GM18867 (cell line): ENCODE measurements at regions not wholly inside any gene's neighbourhood (a gene's known extent, or its start where the extent isn't known, plus 50 kb on each side); places are given as distances from the start of the nearest gene placed in this dataset.
A peak's percentile ranks its signal among the peaks of the same experiment; 100 is the strongest.

Experiments used
- ATAC-seq: cut with Tn5 transposase; IDR thresholded peaks from one replicate; pipeline ENCODE4 v1.9.1; 2021; ENCODE audit warnings: mild to moderate bottlenecking, moderate library complexity; ENCODE audit not compliant: unreplicated experiment

DNA sequence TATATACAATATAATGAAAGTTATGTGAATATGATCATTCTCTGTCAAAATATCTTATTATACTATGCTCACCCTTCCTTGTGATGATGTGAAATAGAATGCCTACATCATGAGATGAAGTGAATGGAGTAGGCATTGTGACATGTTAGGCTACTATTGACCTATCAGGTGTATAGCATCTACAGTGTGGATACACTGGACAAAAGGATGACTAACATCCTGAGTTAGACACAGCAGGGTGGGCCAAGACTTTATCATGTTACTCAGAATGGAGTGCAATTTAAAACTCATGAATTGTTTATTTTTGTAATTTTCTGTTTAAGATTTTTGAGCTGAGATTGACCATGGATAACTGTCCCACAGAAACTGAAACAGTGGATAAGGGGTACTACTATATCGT lies 53.4 kb upstream of the NAV3 start:
- no peak for ATAC-seq

DNA sequence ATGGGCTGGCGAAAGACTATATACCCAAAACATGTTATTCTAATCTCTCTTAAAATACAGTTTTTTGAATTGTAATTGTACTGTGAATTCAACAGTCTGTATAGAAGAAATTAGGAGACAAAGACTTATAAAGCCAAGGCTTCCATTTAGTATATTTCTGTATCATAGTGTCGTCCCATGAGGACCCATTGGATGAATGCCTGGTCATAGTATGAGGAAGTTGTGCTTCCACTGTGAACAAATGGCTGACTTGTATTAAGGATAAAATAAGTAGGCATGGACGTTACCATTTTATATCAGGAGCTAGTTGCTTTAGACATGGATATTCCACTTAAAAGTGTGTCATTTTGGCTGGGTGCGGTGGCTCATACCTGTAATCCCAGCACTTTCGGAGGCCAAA lies 55.9 kb upstream of the NAV3 start:
- no peak for ATAC-seq

DNA sequence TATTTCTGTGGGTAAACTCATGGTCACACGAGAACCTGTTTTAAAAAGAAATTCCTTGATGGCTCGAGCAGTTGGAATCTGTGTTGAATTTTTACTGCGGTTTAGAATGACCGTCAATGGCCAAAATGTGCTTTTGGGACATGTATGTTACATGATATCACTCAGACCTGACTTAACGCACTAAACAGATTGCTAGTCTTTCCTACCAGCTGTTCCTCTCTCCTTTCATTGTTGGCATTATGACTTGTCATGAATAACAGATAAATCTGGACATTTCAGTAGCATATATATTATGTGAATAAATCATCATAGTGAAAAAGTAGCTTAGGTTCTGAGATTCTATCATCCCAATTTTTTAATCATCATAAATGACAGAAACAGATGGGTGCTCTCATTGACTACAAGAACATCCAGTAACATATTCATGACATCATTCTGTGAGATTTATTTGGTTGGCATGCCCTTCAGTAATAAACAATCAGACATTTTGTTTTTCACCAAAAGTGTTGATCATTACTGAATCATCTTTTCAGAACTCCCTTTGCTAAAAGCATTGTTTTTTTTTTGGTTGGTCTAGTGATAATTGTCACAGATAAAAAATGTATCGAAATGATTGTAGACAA lies 57.9 kb upstream of the NAV3 start:
- ATAC-seq: no peak

DNA sequence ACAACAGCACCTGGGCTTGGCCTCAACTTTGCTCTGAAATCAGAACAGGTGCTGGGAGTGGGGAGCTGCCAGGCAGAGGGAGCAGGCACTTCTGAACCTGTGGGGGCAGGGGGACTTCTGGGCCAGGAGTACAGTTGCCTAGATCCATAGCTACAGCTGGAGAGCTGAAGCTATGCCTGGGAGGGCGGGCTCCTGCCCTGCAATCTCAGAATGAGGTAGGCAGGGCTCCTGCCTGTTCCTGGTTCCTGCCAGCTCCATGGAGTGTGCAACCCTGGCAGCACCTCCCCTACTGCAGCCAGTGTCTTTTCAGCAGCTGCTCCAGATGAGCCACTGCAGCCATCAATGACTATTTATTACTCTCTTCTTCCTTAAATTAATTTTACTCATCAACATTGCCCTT lies 62.1 kb upstream of the NAV3 start:
- ATAC-seq: no peak

DNA sequence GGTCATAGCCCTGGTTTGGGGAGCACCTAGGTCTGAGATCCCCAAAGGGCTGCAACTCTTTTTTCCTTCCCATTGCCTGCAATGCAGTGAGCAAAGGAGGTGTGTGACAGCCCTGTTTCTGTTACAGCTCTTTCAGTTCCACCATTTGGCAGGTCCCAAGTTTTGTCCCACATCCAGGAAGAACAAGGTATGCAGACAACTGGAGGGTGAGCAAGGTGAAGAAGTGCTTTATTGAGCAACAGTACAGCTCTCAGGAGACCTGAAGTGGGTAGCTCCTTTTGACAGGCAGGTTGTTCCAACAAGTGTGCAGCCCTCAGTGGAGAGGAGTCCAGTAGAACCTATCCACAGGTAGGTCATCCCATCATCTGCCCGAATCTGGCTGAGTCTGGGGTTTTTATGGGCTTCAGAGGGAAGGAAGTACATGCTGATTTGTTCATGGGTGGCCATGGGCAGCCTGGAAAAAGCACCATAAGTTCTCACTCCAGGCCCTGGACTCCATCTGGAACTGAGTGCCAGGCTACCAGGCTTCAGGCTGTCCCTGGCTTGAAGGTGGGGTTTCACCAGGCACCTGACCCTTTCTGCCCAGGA lies 62.8 kb upstream of the NAV3 start:
- ATAC-seq: no peak

DNA sequence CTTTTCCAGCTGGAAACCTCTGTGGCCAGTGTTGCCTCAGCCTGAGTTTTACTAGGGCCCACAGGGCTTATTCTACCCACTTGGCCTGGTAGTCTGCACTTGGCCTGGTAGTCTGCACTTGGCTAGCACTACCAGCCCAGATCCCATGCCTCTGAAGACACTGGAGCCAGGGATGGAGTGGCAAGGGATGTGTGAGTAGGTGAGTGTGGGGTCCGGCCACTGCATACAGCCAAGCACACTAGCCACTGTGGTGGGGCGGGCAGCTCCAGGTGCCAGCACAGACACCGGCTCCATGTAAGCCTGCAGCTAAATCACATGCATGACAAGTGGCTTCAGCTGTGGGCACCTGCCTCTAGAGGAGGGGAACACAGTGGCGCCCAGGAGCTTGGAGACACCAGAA lies 63.4 kb upstream of the NAV3 start:
- ATAC-seq: no peak

DNA sequence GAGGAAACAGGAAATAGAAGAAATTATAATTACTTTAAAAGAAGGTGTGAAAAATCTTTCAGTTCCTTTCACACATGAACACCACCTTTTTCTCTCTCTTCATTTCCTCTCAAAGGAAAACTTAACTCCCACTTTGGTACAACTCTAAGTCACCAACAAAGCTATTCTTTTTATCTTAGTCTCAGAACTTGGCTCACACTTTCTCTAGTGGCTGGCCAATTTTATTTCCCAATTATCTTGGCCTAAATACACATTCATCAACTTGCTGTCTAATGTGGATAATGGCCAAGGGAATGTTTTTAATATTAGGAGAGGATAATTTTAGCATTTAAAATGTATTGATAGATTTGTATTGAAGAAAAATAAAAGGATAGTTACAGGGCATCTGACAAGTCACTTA lies 64.5 kb upstream of the NAV3 start:
- ATAC-seq: no peak

DNA sequence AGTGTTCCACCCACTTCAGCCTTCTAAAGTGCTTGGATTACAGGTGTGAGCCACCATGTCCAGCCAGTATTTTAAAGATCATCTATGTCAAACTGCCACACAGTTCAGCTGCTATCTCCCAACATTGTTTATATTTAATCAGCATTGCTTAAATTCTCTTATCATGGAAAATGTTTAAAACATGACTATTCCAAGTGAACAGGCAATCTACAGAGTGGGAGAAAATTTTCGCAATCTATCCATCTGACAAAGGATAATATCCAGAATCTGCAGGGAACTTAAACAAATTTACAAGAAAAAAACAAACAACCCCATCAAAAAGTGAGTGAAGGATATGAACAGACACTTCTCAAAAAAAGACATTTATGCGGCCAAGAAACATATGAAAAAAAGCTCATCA lies 69.4 kb upstream of the NAV3 start:
- no peak for ATAC-seq

DNA sequence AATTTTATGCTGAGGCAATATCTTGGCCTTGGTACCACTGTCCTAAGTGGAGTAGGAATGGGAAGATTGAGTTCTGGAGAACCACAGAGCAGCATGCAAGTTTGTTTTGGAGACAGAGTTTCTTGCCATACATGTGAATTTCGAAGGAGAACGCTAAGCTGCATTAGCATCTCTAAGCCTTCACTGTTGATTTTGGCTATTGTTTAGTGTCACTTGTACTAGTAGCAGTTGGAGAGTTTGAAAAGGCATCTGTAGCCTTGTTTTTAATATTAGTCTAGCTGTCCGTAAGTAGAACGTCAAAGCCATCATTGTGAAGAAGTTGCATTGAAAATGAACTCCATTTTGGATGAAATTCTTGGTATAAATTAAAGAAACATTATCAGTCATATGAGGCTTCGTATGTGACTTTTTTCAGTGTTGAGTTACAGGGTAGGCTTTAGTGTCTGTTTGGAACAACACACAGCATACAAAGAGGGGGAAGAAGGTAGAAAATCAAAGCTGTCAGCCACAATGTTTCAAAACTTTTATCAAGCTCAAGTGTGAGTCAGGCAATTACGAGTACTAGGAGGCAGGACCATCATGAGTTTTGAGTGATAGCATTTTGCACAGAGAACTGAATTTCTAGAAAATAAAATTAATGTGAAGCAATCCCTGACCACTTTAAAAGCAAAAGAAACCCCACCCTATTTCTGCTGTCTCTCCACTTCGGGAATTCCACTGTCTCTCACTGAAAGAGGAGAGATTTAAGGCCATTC lies 70.2 kb upstream of the NAV3 start:
- no peak for ATAC-seq

DNA sequence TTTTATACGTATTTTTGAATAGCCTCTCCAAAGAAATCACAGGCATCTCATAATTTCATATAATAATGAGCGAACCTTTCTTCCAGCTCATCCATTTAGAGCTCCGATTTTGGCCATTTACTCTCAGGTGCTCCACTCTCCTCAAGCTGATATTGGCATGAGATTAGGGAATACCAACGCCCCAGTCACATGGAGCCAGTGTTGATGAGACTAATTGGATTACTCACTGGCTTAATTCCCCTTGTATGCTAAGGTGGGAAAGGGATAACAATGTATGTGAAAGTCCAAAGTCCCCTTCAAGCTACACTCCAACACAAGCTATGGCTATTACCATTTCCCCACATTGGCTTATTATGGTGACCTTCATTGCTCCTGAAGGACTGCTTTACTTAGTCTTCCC lies 76.6 kb upstream of the NAV3 start:
- ATAC-seq: no peak

DNA sequence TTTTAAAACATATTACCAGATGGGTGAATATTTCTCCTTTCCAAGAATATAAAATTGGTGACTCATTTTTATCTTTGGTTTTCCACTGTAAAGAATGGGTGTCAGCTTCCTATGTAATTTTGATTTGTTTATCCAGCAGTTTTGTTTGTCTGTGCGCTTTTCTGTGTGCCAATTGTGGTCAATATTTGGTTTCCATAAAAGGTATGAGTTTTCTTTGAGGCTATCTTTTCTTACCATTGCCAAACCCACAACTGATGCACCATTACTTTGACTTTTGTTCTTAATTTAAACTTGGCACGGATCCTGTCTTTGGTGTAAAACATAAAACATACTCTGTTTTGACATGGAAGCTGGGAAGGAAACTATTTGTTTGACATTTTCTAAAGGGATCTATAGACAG lies 78.8 kb upstream of the NAV3 start:
- no peak for ATAC-seq

DNA sequence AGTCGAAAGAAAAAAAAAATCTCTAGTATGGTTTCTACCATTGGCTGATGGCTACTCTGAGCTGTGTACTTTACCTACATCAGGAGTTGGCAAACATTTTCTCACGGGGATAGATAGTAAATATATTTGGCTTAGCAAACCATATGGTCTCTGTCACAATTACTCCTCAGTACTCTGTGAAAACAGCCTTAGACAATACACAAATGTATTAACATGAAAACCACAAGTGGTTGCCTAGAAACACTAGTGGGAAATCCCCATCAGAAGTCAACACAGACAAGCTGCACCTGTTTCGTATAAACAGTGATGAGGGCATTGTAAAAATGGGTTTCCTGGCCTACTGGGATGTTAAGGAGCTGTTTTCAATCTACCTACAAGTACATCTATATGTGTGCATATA lies 84.6 kb upstream of the NAV3 start:
- ATAC-seq: peak; percentile 100

DNA sequence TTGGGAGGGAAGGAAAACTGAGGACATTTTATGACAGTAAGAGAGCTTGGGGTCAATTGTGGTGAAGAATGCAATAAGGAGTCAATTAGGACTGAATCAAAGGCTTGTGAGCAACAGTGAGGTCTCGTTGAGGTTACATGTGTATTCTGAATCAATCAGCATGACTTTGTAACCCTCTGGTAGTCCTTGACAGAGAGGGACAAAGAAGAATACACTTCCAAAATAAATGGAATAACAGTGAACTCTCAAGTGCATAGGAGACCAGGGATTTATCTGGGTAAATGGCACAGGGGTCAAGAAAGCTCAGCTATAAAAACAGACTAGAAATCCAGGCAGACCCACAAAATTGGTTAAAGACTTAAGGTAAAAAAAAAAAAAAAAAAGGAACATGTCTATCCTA lies 85.1 kb upstream of the NAV3 start:
- ATAC-seq: no peak

DNA sequence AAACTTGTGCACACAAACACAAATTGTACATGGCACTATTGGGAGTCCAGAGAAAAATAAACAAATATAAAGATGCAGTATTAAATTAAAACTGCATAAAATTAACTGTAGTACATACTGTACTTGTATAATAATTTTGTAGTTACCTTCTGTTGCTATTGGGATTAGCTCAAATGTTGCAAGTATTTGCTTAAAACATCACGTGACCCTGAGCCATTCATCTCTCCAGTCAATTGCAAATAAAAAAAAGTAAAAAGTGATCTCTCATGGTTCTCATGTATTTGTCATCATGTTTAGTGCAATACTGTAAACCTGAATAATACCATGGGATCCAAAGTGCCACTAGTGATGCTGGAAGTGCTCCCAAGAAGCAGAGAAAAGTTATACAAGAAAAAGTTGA lies 88.1 kb upstream of the NAV3 start:
- ATAC-seq: no peak

DNA sequence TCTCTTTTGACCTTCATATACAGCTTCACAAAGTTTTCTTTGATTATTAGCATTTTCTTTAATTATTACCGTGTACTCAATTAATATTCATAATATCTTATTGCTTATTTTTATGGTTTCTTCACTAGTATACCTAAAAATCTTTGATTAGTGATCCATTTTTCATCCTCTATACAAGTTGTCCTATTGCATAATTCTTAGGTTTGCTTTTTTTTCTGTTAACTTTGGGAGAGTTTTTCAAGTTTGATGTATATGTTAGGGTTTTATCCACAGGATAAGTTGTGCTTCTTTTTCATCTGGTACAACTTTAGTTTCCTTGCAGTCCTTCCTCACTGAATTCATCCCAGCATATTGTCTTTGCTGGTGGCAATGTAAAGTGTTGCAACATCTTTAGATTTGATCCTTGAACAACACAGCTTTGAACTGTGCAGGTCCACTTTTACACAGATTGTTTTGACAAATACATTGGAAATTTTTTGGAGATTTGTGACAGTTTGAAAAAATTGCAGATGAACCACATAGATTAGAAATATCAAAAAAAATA lies 88.6 kb upstream of the NAV3 start:
- ATAC-seq: no peak

DNA sequence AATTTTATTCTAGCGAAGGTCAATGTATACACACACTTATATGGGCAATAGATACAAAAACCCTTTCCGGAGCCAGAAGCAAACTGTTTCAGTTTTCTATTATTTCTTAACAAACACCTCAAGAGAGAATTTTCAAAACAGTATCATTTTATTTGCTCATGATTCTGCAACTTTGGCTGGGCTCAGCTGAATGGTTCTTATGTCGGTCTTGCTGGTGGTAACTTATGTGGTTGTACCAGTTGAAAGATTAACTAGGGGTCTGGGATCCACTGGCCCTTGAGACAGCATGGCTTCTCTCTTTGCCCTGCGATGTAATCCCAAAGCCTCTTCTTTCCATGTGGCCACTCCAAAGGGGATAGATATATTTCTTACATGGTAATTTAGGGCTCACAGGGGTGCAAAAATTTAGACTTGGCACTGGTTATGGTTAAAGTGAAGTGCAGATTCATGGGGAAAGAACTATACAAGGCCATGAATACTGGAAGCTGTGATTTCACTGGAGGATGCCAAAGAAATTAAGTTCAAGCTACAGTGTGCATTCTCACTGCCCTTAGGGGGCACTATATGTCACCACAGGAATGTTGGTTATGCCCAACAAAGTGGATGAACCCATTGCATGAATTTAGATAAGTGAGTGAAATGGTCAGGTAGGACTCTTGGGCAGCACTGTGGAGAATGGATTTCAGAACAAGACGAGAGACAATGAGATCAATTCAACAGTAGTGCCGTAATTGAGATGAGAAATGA lies 94.3 kb upstream of the NAV3 start:
- no peak for ATAC-seq

DNA sequence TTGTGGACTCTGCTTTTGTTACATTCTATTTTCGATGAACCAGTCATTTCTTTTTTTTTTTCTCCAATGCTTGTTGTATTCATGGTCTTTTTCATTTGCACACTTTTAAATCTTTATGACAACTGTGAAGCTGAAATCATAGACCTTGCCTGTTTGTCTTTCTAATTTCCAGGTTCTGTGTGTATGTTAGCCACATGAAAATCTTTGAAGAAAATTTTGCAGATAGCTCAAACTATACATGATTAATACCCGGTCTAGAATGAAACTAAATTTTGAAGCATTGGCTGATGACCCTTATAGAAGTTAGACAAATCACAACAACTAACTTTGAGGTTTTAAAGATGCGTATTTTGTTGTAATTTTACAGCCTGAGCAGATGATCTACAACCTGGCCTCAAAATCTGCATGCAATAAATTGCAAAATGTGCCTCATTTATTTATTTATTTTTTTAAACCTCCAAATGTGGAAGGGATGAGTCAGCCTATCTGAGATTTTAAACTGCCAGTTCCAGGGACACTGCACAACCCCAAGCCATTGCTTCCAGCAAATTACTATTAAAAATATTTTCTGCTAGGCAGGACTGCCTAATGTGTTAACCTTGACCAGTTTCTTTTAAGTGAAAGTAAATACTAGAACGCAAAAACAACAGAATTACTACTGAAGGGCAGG lies 96.3 kb upstream of the NAV3 start:
- no peak for ATAC-seq

DNA sequence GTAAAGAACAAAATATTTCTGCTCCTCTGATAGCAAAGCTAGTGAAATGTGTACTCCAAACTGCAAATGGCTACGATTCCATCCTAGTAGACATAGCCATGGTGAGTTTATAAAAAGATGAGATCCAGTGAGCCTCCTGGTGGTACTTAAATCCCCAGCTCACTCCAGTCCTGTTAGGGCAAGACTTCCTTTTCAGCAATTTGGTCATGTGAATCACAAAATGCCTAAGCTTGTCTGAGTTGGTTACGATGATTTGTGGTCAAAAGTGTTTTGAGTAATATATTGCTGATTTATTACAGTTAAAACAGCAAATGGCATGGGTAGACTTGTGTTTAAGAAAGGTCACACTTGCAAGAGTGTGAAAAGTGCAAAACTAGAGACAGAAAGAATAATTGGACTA lies 102.7 kb upstream of the NAV3 start:
- ATAC-seq: no peak

DNA sequence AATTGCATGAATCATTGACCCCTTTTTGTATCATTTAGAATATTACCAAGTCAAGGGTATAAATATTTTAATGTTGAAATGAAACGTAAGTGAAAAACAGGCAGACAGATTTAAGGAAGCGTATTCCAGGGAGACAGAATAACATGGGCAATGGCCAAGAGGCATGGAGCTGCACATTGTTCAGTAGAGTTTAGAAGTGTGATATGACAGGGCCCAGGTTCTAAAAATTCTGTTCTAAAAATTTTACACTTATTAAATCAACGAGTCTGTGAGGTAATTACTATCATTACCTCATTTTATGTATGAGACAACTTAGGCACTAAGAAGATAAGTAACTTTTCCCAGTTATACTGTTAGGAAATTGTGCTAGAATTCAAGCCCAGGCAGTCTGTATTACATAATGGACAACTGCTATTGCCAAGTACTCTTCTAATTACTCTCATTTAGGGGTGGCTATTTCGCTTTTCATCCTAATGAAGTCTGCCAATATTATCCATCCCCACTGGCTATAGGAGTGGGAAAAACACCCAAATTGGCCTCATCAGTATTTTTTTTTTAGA lies 103.2 kb upstream of the NAV3 start:
- no peak for ATAC-seq

DNA sequence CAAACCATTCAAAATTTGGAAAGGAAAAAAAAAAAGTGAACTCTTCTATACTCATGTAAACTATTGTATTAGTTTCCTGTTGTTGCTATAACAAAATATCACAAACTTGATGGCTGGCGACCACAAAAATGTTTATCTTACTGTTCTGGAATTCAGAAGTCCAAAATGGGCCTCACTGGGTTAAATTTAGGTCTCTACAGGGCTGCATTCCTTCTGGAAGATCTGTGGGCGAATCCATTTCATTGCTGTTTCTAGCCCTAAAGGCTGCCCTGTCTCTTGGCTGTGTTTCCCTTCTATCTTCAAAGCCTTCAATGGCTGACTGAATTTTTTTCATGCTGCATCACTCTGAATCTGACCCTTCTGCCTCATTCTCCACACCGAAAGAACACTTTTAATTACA lies 105.1 kb upstream of the NAV3 start:
- no peak for ATAC-seq
